ENCODE measurements at regions not wholly inside any gene's neighbourhood (a gene's known extent, or its start where the extent isn't known, plus 50 kb on each side); places are given as distances from the start of the nearest gene placed in this dataset.

DNA sequence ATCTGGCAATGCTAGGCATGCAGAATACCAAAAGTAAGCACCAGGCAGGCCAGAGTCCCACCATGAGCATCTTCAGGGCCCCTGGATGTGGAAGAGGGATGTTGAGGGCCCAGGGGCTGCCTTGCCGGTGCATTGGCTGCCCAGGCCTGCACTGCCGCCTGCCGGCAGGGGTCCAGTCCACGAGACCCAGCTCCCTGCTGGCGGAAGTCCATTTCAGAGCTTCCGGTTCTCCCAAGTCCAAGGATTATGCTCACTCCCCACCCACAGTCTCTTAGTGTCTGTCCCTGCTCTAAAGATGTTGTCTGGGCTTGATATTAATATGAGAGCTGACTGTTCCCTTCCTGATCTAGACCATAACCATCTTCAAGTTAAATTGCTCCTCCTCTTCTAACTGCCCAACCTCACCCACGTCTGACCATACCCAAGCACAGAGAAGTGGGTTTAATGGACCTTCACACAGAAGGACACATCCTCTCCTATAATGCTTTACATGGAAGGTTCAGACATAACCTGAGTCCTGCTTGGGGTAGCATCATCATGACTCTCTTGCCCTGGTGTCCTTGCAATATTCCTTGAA, 117.4 kb downstream of the DAD1 start:
- H3K4me1 ChIP-seq (ENCODE audit: control insufficient read depth, low read length), result peaks cover 83% of the 10 kb centered on the region
- H3K79me2 ChIP-seq (ENCODE audit: control insufficient read depth, low read length), result peaks cover 32% of the 10 kb centered on the region
- H3K9me2 ChIP-seq (replicated peaks; ENCODE audit: control insufficient read depth, low read length), result no peaks in the 10 kb centered on the region
- H3F3A ChIP-seq (ENCODE audit: control insufficient read depth, insufficient read depth), result no peaks in the 10 kb centered on the region
- TF ChIP-seq, protein P1, sequence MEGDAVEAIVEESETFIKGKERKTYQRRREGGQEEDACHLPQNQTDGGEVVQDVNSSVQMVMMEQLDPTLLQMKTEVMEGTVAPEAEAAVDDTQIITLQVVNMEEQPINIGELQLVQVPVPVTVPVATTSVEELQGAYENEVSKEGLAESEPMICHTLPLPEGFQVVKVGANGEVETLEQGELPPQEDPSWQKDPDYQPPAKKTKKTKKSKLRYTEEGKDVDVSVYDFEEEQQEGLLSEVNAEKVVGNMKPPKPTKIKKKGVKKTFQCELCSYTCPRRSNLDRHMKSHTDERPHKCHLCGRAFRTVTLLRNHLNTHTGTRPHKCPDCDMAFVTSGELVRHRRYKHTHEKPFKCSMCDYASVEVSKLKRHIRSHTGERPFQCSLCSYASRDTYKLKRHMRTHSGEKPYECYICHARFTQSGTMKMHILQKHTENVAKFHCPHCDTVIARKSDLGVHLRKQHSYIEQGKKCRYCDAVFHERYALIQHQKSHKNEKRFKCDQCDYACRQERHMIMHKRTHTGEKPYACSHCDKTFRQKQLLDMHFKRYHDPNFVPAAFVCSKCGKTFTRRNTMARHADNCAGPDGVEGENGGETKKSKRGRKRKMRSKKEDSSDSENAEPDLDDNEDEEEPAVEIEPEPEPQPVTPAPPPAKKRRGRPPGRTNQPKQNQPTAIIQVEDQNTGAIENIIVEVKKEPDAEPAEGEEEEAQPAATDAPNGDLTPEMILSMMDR (IDR thresholded peaks at IDR 0.05; ENCODE audit: low read depth, low read length, poor library complexity, severe bottlenecking), result no peak
- no peak for TF ChIP-seq EZH2phosphoT487 (IDR thresholded peaks at IDR 0.05; ENCODE audit: borderline replicate concordance, low read length)
- no peaks in the 10 kb centered on the region for H3K9me3 ChIP-seq (ENCODE audit: control insufficient read depth, insufficient read depth, low read length)
- H3K36me3 ChIP-seq (ENCODE audit: control insufficient read depth, low read length), result no peaks in the 10 kb centered on the region; the same call in 1 of the 2 replicates
- no peaks in the 10 kb centered on the region for H3K27me3 ChIP-seq (ENCODE audit: control insufficient read depth, low read length)
- H3K27ac ChIP-seq (ENCODE audit: low read depth, low read length), result no peak overlapping the region
- H3K4me3 ChIP-seq (ENCODE audit: low read length), result no peak overlapping the region
- H4K20me1 ChIP-seq (ENCODE audit: control insufficient read depth, insufficient read depth, low read depth, low read length), result no peaks in the 10 kb centered on the region
- H3K4me2 ChIP-seq (ENCODE audit: low read length), result no peak overlapping the region

DNA sequence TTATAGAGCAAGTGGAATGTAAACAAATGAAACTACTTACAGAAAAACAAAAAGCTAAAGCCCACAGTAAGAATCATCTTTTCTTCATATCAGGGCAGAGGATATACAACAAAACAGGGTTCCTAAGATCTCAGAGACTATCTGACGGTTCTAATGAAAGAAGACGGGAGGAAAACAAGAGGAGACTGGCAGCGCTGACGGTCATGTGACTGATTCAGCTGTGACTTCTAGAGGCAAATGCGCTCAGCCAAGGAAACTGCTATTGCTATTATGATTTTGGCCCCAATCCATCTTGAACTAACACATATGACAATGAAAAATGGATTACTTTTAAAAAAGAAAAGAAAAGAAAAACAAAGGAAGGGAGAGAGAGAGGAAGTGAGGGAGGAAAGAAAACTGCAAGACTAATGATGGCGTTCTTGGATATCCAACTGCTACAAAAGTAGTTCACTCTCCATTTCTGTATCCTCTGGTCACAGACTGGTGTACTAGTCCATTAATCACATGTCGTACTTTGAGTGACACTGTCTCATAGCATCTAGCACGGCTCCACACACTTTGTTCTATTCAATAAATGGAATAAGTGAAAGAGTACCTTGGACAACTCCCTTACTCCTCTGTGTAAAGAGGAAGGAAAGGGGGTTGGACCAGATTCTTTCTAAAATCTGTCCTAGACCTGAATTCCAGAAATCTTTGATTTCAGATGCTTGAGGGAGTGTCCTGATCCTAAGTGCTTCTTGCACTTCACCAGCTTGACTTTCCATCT, 119.3 kb downstream of the DAD1 start:
- Histone ChIP-seq H4K20me1 (ENCODE audit: control insufficient read depth, insufficient read depth, low read depth, low read length) (no peaks in the 10 kb centered on the region), H3K4me1 (ENCODE audit: control insufficient read depth, low read length) (peaks cover 68% of the 10 kb centered on the region), H3K9me2 (replicated peaks; ENCODE audit: control insufficient read depth, low read length) (no peaks in the 10 kb centered on the region), H3K4me2 (ENCODE audit: low read length) (peak overlapping the region; percentile 20), H3K4me3 (ENCODE audit: low read length) (no peak overlapping the region), H3K79me2 (ENCODE audit: control insufficient read depth, low read length) (peaks cover 13% of the 10 kb centered on the region), H3K36me3 (ENCODE audit: control insufficient read depth, low read length) (no peaks in the 10 kb centered on the region), H3K9me3 (ENCODE audit: control insufficient read depth, insufficient read depth, low read length) (no peaks in the 10 kb centered on the region), H3K27me3 (ENCODE audit: control insufficient read depth, low read length) (no peaks in the 10 kb centered on the region), H3F3A (ENCODE audit: control insufficient read depth, insufficient read depth) (no peaks in the 10 kb centered on the region), H3K27ac (ENCODE audit: low read depth, low read length) (no peak overlapping the region)
- TF ChIP-seq EZH2phosphoT487 (IDR thresholded peaks at IDR 0.05; ENCODE audit: borderline replicate concordance, low read length), result no peak

DNA sequence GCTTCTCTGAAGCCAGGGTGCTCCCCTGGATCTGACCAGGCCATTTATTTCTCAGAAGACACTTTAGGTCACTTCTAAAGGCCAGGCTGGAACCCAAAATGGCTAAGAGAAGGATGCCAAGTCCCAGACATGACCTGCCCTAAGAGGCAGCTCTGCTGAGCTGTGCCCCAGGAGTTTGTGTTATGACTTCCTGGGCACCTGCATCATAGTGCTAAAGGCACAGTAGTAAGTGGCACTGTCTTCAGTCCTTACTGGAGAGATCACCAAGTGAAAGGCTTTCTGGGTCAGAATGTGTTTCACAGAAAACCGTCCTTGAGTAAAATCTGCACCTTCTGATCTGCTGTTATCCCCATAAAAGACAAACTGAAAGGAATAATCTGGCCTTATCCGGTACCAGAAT, 120.2 kb downstream of the DAD1 start:
- H3K27me3 ChIP-seq (ENCODE audit: control insufficient read depth, low read length), result no peaks in the 10 kb centered on the region
- TF ChIP-seq EZH2phosphoT487 (IDR thresholded peaks at IDR 0.05; ENCODE audit: borderline replicate concordance, low read length), result no peak
- TF ChIP-seq, protein P1 (IDR thresholded peaks at IDR 0.05; ENCODE audit: low read depth, low read length, poor library complexity, severe bottlenecking), result no peak
- H3K79me2 ChIP-seq (ENCODE audit: control insufficient read depth, low read length), result peaks cover 4% of the 10 kb centered on the region
- H3K27ac ChIP-seq (ENCODE audit: low read depth, low read length), result no peak overlapping the region
- no peaks in the 10 kb centered on the region for H3K36me3 ChIP-seq (ENCODE audit: control insufficient read depth, low read length)
- H4K20me1 ChIP-seq (ENCODE audit: control insufficient read depth, insufficient read depth, low read depth, low read length), result no peaks in the 10 kb centered on the region
- H3K9me3 ChIP-seq (ENCODE audit: control insufficient read depth, insufficient read depth, low read length), result no peaks in the 10 kb centered on the region
- H3K9me2 ChIP-seq (replicated peaks; ENCODE audit: control insufficient read depth, low read length), result no peaks in the 10 kb centered on the region
- H3F3A ChIP-seq (ENCODE audit: control insufficient read depth, insufficient read depth), result no peaks in the 10 kb centered on the region
- H3K4me3 ChIP-seq (ENCODE audit: low read length), result no peak overlapping the region
- peaks cover 59% of the 10 kb centered on the region for H3K4me1 ChIP-seq (ENCODE audit: control insufficient read depth, low read length)
- H3K4me2 ChIP-seq (ENCODE audit: low read length), result peak overlapping the region; percentile 20; the same call in 1 of the 2 replicates

DNA sequence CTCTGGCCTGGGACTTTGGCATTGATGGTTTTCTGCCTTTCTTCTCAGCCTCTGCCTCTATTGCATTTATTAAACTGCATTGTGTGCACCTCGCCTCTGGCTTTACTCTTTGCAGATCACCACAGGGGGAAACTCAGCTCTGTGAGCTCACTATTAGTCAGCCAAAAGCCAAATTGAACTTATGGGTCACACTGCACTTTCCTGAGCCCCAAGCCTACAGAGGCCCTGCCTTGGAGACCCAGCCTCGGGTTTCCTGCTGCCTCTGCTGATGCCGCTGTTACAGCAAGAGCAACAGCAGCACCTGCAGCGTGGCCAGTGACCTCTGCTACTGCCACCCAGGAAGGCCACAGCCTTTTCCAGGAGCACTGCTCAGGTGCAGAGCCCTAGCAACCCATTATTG, 122.5 kb downstream of the DAD1 start:
- no peak overlapping the region for H3K27ac ChIP-seq (ENCODE audit: low read depth, low read length)

More for the DNA sequence above, 122.5 kb downstream of the DAD1 start:
- H3K4me2 ChIP-seq (ENCODE audit: low read length), result no peak overlapping the region
- no peaks in the 10 kb centered on the region for H3F3A ChIP-seq (ENCODE audit: control insufficient read depth, insufficient read depth)
- no peaks in the 10 kb centered on the region for H3K27me3 ChIP-seq (ENCODE audit: control insufficient read depth, low read length)
- no peak overlapping the region for H3K4me3 ChIP-seq (ENCODE audit: low read length)
- no peaks in the 10 kb centered on the region for H3K79me2 ChIP-seq (ENCODE audit: control insufficient read depth, low read length)
- TF ChIP-seq EZH2phosphoT487 (IDR thresholded peaks at IDR 0.05; ENCODE audit: borderline replicate concordance, low read length), result no peak
- TF ChIP-seq, protein P1 (IDR thresholded peaks at IDR 0.05; ENCODE audit: low read depth, low read length, poor library complexity, severe bottlenecking), result no peak
- no peaks in the 10 kb centered on the region for H3K9me3 ChIP-seq (ENCODE audit: control insufficient read depth, insufficient read depth, low read length)
- no peaks in the 10 kb centered on the region for H3K36me3 ChIP-seq (ENCODE audit: control insufficient read depth, low read length)
- H3K9me2 ChIP-seq (replicated peaks; ENCODE audit: control insufficient read depth, low read length), result no peaks in the 10 kb centered on the region
- H3K4me1 ChIP-seq (ENCODE audit: control insufficient read depth, low read length), result peaks cover 36% of the 10 kb centered on the region
- no peaks in the 10 kb centered on the region for H4K20me1 ChIP-seq (ENCODE audit: control insufficient read depth, insufficient read depth, low read depth, low read length)

Measured in DOHH2 (cell line).